Transverse colon (tissue), 3 donors: ENCODE measurements at regions not wholly inside any gene's neighbourhood (a gene's known extent, or its start where the extent isn't known, plus 50 kb on each side); places are given as distances from the start of the nearest gene placed in this dataset.

ENCODE experiments used
- CTCF ChIP-seq, 5 experiments: fragments of 200-600 bp in 3 of 5; fragments of 450-650 bp in 2 of 5; sonication (generic) in 3 of 5; IDR thresholded peaks; 1 replicate in 2 of 5; 2 replicates in 3 of 5; pipeline ENCODE4 v1.5.1; 2016 to 2017; ENCODE audit warnings: antibody characterized with exemption in 5 of 5, inconsistent platforms in 3 of 5, mild to moderate bottlenecking in 2 of 5, moderate library complexity in 1 of 5
- POLR2A ChIP-seq: fragments of 450-650 bp; IDR thresholded peaks from one replicate; pipeline ENCODE4 v1.6.1; 2016; ENCODE audit warnings: antibody characterized with exemption, mild to moderate bottlenecking, moderate library complexity

- TF ChIP-seq CTCF (IDR thresholded peaks at IDR 0.05) (no peak), POLR2A (no peak)
Observed at GRCh38 chr5:25423271-25423670, 778.5 kb upstream of the CDH10 start.
